Liver (tissue), 8 donors: ENCODE measurements at regions not wholly inside any gene's neighbourhood (a gene's known extent, or its start where the extent isn't known, plus 50 kb on each side); places are given as distances from the start of the nearest gene placed in this dataset.

Source experiments
- DNase-seq: peaks from one replicate; pipeline ENCODE4 v3.0.0-alpha.2; 2017; ENCODE audit warnings: low spot score
- H3K27ac ChIP-seq, 2 donors: one replicate each; pipeline ENCODE4 v1.7.0; 2013; ENCODE audit warnings: inconsistent platforms in 2 of 2, low read length in 2 of 2, control low read depth in 1 of 2, low read depth in 1 of 2, mild to moderate bottlenecking in 1 of 2
- H3K27me3 ChIP-seq, 4 donors: one replicate each; pipeline versions ENCODE4 v1.6.1 to v1.7.0; 2013; ENCODE audit warnings: low read length in 3 of 4, inconsistent platforms in 1 of 4, mild to moderate bottlenecking in 1 of 4, moderate library complexity in 1 of 4; ENCODE audit not compliant: control insufficient read depth in 4 of 4, insufficient read depth in 4 of 4
- H3K36me3 ChIP-seq, 4 donors: one replicate each; pipeline versions ENCODE4 v1.6.1 to v1.7.0; 2013; ENCODE audit warnings: low read length in 3 of 4, mild to moderate bottlenecking in 3 of 4, low read depth in 1 of 4, moderate library complexity in 1 of 4; ENCODE audit not compliant: control insufficient read depth in 4 of 4, insufficient read depth in 3 of 4
- H3K4me1 ChIP-seq, 4 donors: one replicate each; pipeline versions ENCODE4 v1.6.1 to v1.7.0; 2013; ENCODE audit warnings: low read length in 3 of 4, mild to moderate bottlenecking in 3 of 4, moderate library complexity in 1 of 4; ENCODE audit not compliant: control insufficient read depth in 4 of 4, insufficient read depth in 4 of 4
- H3K4me3 ChIP-seq, 3 donors: one replicate each; pipeline versions ENCODE4 v1.6.1 to v1.7.0; 2013; ENCODE audit warnings: low read length in 3 of 3, control low read depth in 1 of 3, low read depth in 1 of 3, mild to moderate bottlenecking in 1 of 3
- H3K9ac ChIP-seq, 2 donors: one replicate each; pipeline ENCODE4 v1.7.0; 2013; ENCODE audit warnings: low read length in 2 of 2, mild to moderate bottlenecking in 2 of 2, moderate library complexity in 2 of 2, control low read depth in 1 of 2, low read depth in 1 of 2
- H3K9me3 ChIP-seq, 4 donors: one replicate each; pipeline versions ENCODE4 v1.6.1 to v1.7.0; 2013; ENCODE audit warnings: low read length in 3 of 4; ENCODE audit not compliant: control insufficient read depth in 4 of 4
- ATF3 ChIP-seq: IDR thresholded peaks from 2 replicates; pipeline ENCODE4 v1.6.1; 2016; ENCODE audit warnings: antibody characterized with exemption
- CTCF ChIP-seq: fragments of 150-350 bp; IDR thresholded peaks from 2 replicates; pipeline ENCODE4 v1.5.1; 2017; ENCODE audit warnings: improper control_type of control experiment, low read depth, low read length; ENCODE audit not compliant: missing input control
- EGR1 ChIP-seq, 2 donors: IDR thresholded peaks; 2 replicates each; pipeline ENCODE4 v1.6.1; 2016 to 2018; ENCODE audit warnings: antibody characterized with exemption in 2 of 2, low read depth in 2 of 2
- FOXA1 ChIP-seq: IDR thresholded peaks from 2 replicates; pipeline ENCODE4 v1.6.1; 2016; ENCODE audit warnings: antibody characterized with exemption
- FOXA2 ChIP-seq: IDR thresholded peaks from 2 replicates; pipeline ENCODE4 v1.6.1; 2016; ENCODE audit warnings: antibody characterized with exemption
- GABPA ChIP-seq, 2 donors: IDR thresholded peaks in 1 of 2; conservative IDR thresholded peaks in 1 of 2; 2 replicates each; pipeline ENCODE4 v1.6.1; 2016; ENCODE audit warnings: antibody characterized with exemption in 2 of 2, mild to moderate bottlenecking in 1 of 2, moderate library complexity in 1 of 2
- HNF4A ChIP-seq, 2 donors: conservative IDR thresholded peaks; 2 replicates each; pipeline ENCODE4 v1.6.1; 2016; ENCODE audit warnings: antibody characterized with exemption in 2 of 2, mild to moderate bottlenecking in 2 of 2
- HNF4G ChIP-seq: IDR thresholded peaks from 2 replicates; pipeline ENCODE4 v1.6.1; 2016; ENCODE audit warnings: antibody characterized with exemption
- JUND ChIP-seq, 2 donors: IDR thresholded peaks; 2 replicates each; pipeline ENCODE4 v1.6.1; 2016; ENCODE audit warnings: antibody characterized with exemption in 2 of 2
- MAX ChIP-seq: IDR thresholded peaks from 2 replicates; pipeline ENCODE4 v1.6.1; 2016; ENCODE audit warnings: antibody characterized with exemption
- NR2F2 ChIP-seq: IDR thresholded peaks from 2 replicates; pipeline ENCODE4 v1.6.1; 2016; ENCODE audit warnings: antibody characterized with exemption
- RAD21 ChIP-seq, 2 donors: IDR thresholded peaks; 2 replicates each; pipeline ENCODE4 v1.6.1; 2016; ENCODE audit warnings: antibody characterized with exemption in 2 of 2, mild to moderate bottlenecking in 2 of 2
- REST ChIP-seq: IDR thresholded peaks from 2 replicates; pipeline ENCODE4 v1.6.1; 2016; ENCODE audit warnings: antibody characterized with exemption, mild to moderate bottlenecking
- RXRA ChIP-seq, 2 donors: IDR thresholded peaks; 2 replicates each; pipeline ENCODE4 v1.6.1; 2017 to 2018; ENCODE audit warnings: antibody characterized with exemption in 2 of 2, mild to moderate bottlenecking in 1 of 2
- SP1 ChIP-seq: IDR thresholded peaks from 2 replicates; pipeline ENCODE4 v1.6.1; 2018; ENCODE audit warnings: antibody characterized with exemption, mild to moderate bottlenecking
- TAF1 ChIP-seq: conservative IDR thresholded peaks from 2 replicates; pipeline ENCODE4 v1.6.1; 2016; ENCODE audit warnings: antibody characterized with exemption, mild to moderate bottlenecking
- YY1 ChIP-seq: IDR thresholded peaks from 2 replicates; pipeline ENCODE4 v1.6.1; 2016; ENCODE audit warnings: antibody characterized with exemption, mild to moderate bottlenecking
- ZBTB33 ChIP-seq: IDR thresholded peaks from 2 replicates; pipeline ENCODE4 v1.6.1; 2016; ENCODE audit warnings: antibody characterized with exemption
- WGBS: extraction: QIAGEN DNeasy Blood & Tissue Kit; methylation state at CpG from one replicate; pipeline ENCODE4 v1.1.7; 2013; 5-methylcytosine and 5-hydroxymethylcytosine counted together
- donor health status: healthy.
- donor health status: healthy.
- donor health status: healthy.
- donor health status: healthy.
- donor health status: healthy.

GRCh38 chr2:17228461-17228860, 289.8 kb downstream of the RAD51AP2 start:
- Histone ChIP-seq H3K9me3 (no peaks in the 10 kb centered on the region), H3K36me3 (no peaks in the 10 kb centered on the region), H3K27ac (no peak overlapping the region), H3K27me3 (no peaks in the 10 kb centered on the region), H3K9ac (no peak overlapping the region), H3K4me1 (no peaks in the 10 kb centered on the region), H3K4me3 (no peak overlapping the region)
- no peak for DNase-seq
- no peak for TF ChIP-seq REST
- TF ChIP-seq HNF4G: no peak
- no peak for TF ChIP-seq CTCF
- TF ChIP-seq RXRA (IDR thresholded peaks at IDR 0.05): no peak
- TF ChIP-seq TAF1: no peak
- TF ChIP-seq RAD21 (IDR thresholded peaks at IDR 0.05): no peak
- TF ChIP-seq NR2F2: no peak
- no peak for TF ChIP-seq HNF4A (conservative IDR thresholded peaks at IDR 0.05)
- TF ChIP-seq SP1: no peak
- no peak for TF ChIP-seq ZBTB33
- no peak for TF ChIP-seq ATF3
- no peak for TF ChIP-seq FOXA2
- no peak for TF ChIP-seq EGR1 (IDR thresholded peaks at IDR 0.05; ENCODE audit: low read depth in 2 of 2)
- TF ChIP-seq YY1: no peak
- TF ChIP-seq JUND (IDR thresholded peaks at IDR 0.05): no peak
- TF ChIP-seq GABPA (IDR thresholded peaks at IDR 0.05 in 1 of 2, conservative IDR thresholded peaks at IDR 0.05 in 1 of 2): no peak
- no peak for TF ChIP-seq FOXA1
- no peak for TF ChIP-seq MAX
- WGBS: 84% methylated on average over 6 of the region's 6 CpGs

- no peaks in the 10 kb centered on the region for H3K4me1 ChIP-seq
- no peak for DNase-seq
- H3K9ac ChIP-seq: no peak overlapping the region
- no peaks in the 10 kb centered on the region for H3K27me3 ChIP-seq
- WGBS: 88% methylated on average over 5 of the region's 5 CpGs
- H3K4me3 ChIP-seq: no peak overlapping the region
- TF ChIP-seq JUND (IDR thresholded peaks at IDR 0.05) (no peak), HNF4A (conservative IDR thresholded peaks at IDR 0.05) (no peak), TAF1 (no peak)
- no peak overlapping the region for H3K27ac ChIP-seq
- H3K9me3 ChIP-seq: no peaks in the 10 kb centered on the region
- no peaks in the 10 kb centered on the region for H3K36me3 ChIP-seq
Measured at GRCh38 chr2:17227856-17228255, 290.4 kb downstream of the RAD51AP2 start.
